ENCODE measurements at regions not wholly inside any gene's neighbourhood (a gene's known extent, or its start where the extent isn't known, plus 50 kb on each side); places are given as distances from the start of the nearest gene placed in this dataset.

- no peak for TF ChIP-seq CTCF (IDR thresholded peaks at IDR 0.05)
- Histone ChIP-seq H3K4me3 (no peak overlapping the region), H3K27ac (no peak overlapping the region)
- DNase-seq (ENCODE audit: low spot score) = no peak
Observed at GRCh38 chr4:124514588-124514987, 197.9 kb downstream of the ANKRD50 start.

GRCh38 chr4:124515591-124515990 lies 196.9 kb downstream of the ANKRD50 start:
- Histone ChIP-seq H3K27ac (no peak overlapping the region), H3K4me3 (no peak overlapping the region)
- TF ChIP-seq CTCF (IDR thresholded peaks at IDR 0.05) = no peak
- no peak for DNase-seq (ENCODE audit: low spot score)

GRCh38 chr4:124519196-124519595 lies 193.3 kb downstream of the ANKRD50 start:
- no peak for TF ChIP-seq CTCF (IDR thresholded peaks at IDR 0.05)
- DNase-seq (ENCODE audit: low spot score) = no peak
- Histone ChIP-seq H3K27ac (no peak overlapping the region), H3K4me3 (no peak overlapping the region)

- Histone ChIP-seq H3K27ac (no peak overlapping the region), H3K4me3 (no peak overlapping the region)
- TF ChIP-seq CTCF (IDR thresholded peaks at IDR 0.05) = no peak
- no peak for DNase-seq (ENCODE audit: low spot score)
Observed at GRCh38 chr4:124523816-124524215, 188.7 kb downstream of the ANKRD50 start.

GRCh38 chr4:124525524-124525923 lies 187.0 kb downstream of the ANKRD50 start:
- no peak overlapping the region for H3K27ac ChIP-seq
- no peak overlapping the region for H3K4me3 ChIP-seq
- TF ChIP-seq CTCF (IDR thresholded peaks at IDR 0.05) = no peak
- no peak for DNase-seq (ENCODE audit: low spot score)

- no peak for DNase-seq (ENCODE audit: low spot score)
- no peak for TF ChIP-seq CTCF (IDR thresholded peaks at IDR 0.05)
- Histone ChIP-seq H3K4me3 (no peak overlapping the region), H3K27ac (no peak overlapping the region)
Observed at GRCh38 chr4:124526331-124526730, 186.2 kb downstream of the ANKRD50 start.

- Histone ChIP-seq H3K4me3 (no peak overlapping the region), H3K27ac (no peak overlapping the region)
- no peak for TF ChIP-seq CTCF (IDR thresholded peaks at IDR 0.05)
- no peak for DNase-seq (ENCODE audit: low spot score)
Observed at GRCh38 chr4:124526769-124527168, 185.8 kb downstream of the ANKRD50 start.

Data from coronary artery (tissue), 2 donors.